Activated CD4-positive, alpha-beta T cell treated with anti-CD3 and anti-CD28 coated beads for 1 hour (primary cell): ENCODE measurements at regions not wholly inside any gene's neighbourhood (a gene's known extent, or its start where the extent isn't known, plus 50 kb on each side); places are given as distances from the start of the nearest gene placed in this dataset.
"Not testable (repeated sequence)": the region's sequence is repeated elsewhere in the genome, so short reads cannot be mapped to it uniquely, and the experiment has no call there.

Experiments used
- DNase-seq: peaks from one replicate; pipeline ENCODE4 v3.0.0-alpha.2; 2020

GRCh38 chr3:174336784-174337183 lies 522.4 kb upstream of the NAALADL2 start:
- no peak for DNase-seq

DNA sequence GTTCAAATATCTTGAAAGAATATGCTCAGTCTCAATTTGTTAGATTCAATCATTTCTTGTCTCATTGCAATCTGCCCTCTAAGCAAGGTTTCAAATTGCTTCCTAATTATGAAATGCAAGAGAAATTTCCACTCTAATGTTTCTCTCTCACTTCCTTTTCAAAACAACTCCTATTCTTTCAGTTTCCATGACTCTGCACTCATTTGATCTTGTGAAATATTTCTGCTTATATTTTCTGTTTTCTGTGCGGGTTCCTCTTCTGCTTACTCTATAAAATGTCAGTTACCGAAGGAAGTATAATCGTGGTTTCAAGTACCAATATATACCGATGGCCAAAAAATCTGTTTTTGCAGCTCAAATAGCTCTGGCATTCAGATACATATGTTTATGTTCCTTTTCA lies 521.9 kb upstream of the NAALADL2 start:
- no peak for DNase-seq

DNA sequence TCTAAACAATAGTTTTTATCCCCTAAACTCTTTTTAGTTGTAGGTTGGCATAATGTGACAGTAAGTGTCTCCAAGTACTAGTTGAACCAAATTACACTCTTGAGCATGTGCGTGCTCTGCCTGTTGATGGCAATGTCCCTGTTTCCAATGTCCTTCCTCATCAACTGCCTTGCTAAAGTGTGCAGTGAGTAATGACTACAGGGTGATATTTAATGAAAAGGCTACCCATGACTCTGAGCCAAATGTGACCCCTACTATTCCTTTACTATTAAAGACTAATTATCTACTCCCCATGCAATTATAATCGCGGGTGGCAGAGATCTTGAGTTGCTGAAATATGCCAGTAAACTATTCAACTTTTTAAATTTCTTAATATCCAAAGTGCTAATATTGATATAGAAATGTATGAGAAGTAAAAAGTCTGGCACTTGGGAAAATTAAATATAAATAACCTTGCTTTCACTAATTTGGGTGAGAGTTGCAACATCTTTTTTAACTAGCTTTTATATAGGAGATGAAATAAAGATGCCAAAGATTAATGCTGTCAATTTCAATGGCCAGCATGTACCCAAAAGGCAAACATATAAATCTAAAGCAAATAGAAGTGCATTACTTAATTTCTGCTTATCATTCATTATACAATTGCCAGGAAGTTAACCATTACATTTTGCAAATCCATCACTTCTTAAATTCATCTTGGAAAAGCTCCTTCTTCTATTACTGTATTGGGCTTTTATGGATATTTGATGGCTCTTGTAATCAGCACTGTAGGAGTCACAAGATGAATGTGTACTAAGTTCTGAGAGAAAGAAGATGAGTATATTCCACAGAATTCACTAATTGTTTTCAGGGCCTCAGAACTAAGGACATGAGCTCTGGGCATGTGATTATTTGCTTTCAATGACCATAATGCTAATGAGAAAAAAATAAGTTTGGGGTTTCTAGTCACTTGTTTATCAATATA lies 518.2 kb upstream of the NAALADL2 start:
- DNase-seq = no peak

GRCh38 chr3:174342171-174342570 lies 517.0 kb upstream of the NAALADL2 start:
- no peak for DNase-seq

DNA sequence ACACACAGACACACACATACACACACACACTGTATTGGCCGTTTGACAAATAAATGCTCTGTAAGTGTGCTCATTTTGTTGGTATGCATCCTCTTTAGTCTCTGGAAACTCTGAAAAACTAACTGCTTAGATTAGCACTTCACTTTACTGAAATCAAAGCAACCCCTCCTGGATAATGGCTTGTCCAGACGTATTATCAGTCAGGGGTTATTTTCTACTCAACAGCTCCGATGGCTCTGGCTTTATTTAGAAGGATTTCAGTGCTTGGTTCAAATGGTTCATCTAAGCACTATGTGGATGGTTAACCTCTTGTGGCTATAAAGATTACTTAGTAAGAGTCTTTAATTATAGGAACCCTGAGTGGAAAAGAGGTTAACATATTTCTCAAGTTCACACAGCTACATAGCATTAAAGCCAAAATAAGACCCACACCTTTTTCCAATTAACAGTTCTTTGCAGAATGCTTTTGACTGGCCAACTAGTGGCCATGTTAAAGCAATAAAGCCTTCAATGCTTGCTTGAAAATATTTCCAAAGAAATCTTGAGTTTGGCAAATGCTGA lies 516.1 kb upstream of the NAALADL2 start:
- DNase-seq = no peak

- no peak for DNase-seq
Measured at GRCh38 chr3:174346141-174346540, 513.0 kb upstream of the NAALADL2 start.

- no peak for DNase-seq
Measured at GRCh38 chr3:174346571-174346970, 512.6 kb upstream of the NAALADL2 start.

GRCh38 chr3:174347474-174348138 lies 511.5 kb upstream of the NAALADL2 start:
- no peak for DNase-seq

DNA sequence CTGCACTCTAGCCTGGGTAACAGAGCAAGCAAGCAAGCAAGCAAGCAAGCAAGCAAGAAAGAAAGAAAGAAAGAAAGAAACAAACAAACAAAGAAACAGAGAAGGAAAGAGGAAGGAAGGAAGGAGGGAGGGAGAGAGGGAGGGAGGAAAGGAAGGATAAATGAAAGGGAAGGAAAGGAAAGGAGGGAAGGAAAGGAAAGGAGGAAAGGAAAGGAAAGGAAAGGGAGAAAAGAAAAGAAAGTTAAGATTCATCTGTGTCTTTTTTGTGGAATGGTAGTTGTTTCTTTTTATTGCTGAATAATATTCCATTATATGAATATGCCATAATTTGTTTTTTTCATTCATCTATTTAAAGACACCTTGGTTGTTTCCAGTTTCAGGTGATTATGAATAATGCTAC lies 506.9 kb upstream of the NAALADL2 start:
- no peak for DNase-seq

DNA sequence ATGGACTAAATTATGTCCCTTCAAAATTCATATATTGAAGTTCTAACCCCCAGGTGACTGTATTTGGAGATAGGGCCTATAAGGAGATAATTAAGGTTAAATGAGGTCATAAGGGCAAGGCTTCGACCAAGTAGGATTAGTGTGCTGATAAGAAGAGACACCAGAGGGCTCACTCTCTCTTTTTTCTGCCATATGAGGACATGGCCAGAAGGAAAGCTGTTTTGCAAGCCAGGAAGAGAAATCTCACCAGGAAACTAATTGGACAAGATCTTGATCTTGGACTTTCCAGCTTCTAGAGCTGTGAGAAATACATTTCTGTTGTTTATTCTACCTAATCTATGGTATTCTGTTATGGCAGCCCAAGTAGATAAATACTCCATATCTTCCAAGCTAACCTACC lies 503.6 kb upstream of the NAALADL2 start:
- DNase-seq = no peak

DNA sequence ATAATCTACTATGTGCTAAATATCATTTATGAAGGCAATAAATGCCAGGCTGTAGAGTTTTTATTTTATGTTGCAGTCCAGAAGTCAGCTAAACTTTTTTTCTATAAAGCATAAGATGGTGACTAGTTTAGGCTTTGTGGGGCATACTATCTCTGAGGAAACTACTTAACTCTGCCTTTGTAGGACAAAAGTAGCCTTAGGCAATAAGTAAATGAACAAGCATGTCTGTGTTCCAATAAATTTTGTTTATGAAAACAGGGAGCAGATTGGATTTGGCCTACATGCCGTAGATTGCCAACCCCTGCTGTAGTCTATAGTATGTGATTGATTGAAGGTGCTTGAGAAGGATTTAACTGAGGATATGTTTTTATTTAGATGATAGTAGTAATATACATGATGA lies 502.5 kb upstream of the NAALADL2 start:
- no peak for DNase-seq

DNA sequence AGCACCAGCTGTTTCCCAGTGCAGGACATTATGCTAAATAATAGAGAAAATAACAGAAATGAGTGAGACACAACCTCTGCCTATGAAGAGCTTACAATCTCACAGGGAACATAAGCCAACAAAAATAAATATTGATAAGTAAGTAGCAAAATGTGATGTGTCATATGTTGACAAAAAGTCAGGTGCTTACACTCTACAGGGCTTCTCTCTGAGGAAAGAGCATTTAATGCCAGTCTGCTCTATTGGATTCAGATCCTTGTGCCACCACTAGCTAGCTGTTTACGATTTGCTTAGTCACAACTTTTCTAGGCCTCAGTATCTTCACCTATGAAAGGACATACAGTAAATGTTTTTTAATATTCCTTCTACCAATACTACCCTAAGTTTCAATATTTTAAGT lies 500.9 kb upstream of the NAALADL2 start:
- no peak for DNase-seq

DNA sequence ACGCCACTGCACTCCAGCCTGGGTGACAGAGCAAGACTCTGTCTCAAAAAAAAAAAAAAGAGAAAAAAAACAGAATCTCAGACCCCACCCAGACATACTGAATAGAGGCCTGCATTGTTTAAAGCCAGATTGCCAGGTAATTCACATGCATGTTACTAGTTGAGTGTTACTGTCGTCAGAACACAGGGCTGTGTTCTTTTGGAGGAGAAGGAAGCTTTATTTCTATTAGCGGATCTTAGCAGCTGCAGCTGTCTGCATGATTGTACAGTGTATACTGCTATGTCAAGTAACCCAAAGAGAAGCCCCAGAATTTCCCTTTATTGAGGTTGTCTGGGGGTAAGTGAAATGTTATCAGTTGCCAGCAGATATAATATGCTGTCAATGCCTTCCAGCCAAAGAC lies 496.6 kb upstream of the NAALADL2 start:
- no peak for DNase-seq

DNA sequence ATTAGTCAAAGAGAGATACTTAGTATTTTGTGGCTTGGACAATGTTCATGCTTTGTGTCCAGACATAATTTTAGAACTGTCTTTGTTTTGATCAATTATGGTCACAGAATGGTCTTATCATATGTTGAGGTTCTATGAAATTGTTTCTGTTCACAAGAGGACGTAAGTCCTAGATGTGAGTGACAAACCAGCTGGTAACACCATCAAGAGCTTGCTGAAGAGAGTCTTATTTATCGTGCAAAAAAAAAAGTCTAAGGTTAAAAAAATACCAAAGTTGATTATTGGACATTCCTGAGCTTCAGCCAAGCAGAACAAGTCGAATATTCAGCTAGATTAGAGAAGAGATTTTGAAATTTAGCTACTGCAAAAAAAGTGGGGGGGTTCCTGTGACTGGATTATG lies 495.9 kb upstream of the NAALADL2 start:
- DNase-seq = no peak

- DNase-seq = no peak
Measured at GRCh38 chr3:174365796-174366195, 493.3 kb upstream of the NAALADL2 start.

GRCh38 chr3:174366904-174367303 lies 492.2 kb upstream of the NAALADL2 start:
- not testable (repeated sequence) for DNase-seq

DNA sequence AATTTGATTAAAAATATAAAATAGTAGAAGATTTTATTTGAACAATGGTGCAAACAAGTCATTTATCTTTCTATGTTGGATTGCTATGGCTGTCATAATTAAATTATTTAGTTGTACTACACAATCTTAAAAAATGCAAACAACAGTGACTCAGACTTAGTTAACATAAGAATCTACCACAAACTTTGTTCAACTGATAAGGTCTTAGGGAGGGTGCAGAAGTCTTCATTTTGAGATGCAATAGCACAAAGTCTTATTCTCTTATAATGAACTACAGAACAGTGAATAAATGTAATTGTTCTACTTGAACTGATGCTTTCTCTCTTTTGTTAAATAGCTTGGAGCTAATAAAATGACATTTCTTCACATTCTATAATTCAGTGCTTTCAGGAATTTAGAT lies 482.8 kb upstream of the NAALADL2 start:
- no peak for DNase-seq

DNA sequence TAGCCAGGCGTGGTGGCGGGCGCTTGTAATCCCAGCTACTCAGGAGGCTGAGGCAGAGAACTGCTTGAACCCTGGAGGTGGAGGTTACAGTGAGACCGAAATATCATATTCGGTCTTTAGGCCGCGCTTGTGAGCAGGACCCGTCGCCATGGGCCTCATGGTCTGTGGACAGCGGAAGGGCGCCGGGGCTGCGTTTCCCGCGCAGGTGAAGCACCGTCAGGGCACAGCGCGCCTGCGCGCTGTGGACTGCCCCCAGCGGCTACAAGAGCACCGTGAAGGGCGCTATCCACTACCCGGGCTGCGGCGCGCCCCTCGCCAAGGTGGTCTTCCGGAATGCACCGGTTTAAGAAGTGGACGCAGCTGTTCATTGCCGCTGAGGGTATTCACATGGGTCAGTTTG lies 482.0 kb upstream of the NAALADL2 start:
- no peak for DNase-seq

GRCh38 chr3:174377684-174378083 lies 481.4 kb upstream of the NAALADL2 start:
- no peak for DNase-seq

GRCh38 chr3:174382878-174383277 lies 476.3 kb upstream of the NAALADL2 start:
- no peak for DNase-seq

GRCh38 chr3:174387736-174388135 lies 471.4 kb upstream of the NAALADL2 start:
- DNase-seq = no peak

GRCh38 chr3:174397848-174398247 lies 461.3 kb upstream of the NAALADL2 start:
- DNase-seq = no peak

DNA sequence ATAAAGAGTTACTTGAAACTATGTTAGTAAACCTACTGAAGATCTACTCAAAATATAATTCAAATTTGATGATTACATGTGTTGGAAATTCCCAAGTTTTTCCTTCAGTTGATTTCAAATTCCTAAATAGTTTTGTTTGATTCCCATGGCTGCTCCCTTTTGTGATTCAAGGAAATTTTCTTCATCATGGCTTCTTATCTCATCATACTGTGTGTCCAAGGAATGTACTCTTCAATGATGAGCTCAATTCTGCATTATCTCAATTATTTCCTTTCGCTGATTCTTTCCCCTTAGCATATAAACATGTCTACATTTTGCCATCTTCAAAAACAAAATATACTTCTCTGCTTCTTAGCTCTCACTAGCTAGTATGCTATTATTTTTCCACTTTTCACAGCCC lies 460.4 kb upstream of the NAALADL2 start:
- DNase-seq = no peak

DNA sequence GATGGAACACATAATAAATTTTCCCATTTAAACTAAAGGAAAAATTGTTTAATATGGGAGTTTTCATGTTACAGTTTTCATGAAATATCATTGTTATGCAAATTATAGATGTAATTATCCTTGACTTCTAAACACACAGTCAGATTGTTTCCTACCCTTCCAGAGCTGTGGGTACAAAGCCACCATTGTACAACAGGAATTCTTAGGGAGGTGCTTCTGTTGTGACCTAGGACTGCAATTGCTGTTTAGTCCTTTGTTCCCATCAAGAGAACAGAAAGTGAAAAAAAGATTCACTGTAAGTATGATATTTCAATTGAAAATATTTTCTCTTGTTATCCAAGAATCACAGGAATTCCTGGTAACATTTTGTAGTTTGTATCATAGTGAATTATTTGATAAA lies 455.3 kb upstream of the NAALADL2 start:
- no peak for DNase-seq
